Activated CD8-positive, alpha-beta memory T cell treated with anti-CD3 and anti-CD28 coated beads, Interleukin-2, amount 50 U/mL, for 48 hours (primary cell): ENCODE measurements at regions not wholly inside any gene's neighbourhood (a gene's known extent, or its start where the extent isn't known, plus 50 kb on each side); places are given as distances from the start of the nearest gene placed in this dataset.
"Not testable (repeated sequence)": the region's sequence is repeated elsewhere in the genome, so short reads cannot be mapped to it uniquely, and the experiment has no call there.

Source experiments
- DNase-seq: peaks from one replicate; pipeline ENCODE4 v3.0.0-alpha.2; 2020

DNA sequence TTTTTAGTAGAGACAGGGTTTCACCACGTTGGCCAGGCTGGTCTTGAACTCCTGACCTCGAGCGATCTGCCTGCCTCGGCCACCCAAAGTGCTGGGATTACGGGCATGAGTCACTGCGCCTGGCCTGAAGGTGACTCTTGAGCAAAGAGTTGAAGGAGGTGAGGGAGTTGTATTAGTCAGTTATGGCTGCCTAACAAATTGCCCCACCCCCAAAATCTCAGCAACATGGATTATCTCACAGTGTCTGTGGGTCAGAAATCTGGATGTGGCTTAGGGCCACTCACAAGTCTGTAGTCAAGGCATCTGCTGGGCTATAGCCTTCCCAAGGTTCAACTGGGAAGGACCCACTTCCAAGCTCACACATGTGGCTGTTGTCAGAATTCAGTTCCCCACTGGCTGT is 52.8 kb upstream of the ADGRE5 start:
- no peak for DNase-seq

DNA sequence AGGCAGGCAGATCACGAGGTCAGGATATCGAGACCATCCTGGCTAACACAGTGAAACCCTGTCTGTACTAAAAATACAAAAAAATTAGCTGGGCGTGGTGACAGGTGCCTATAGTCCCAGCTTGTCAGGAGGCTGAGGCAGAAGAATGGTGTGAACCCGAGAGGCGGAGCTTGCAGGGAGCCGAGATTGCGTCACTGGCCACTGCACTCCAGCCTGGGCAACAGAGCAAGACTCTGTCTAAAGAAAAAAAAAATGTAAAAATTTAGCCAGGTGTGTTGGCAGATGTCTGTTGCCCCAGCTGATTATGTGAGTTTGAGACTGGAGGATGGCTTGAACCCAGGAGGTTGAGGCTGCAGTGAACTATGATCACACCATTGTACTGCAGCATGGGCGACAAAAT is 54.2 kb upstream of the ADGRE5 start:
- not testable (repeated sequence) for DNase-seq

DNA sequence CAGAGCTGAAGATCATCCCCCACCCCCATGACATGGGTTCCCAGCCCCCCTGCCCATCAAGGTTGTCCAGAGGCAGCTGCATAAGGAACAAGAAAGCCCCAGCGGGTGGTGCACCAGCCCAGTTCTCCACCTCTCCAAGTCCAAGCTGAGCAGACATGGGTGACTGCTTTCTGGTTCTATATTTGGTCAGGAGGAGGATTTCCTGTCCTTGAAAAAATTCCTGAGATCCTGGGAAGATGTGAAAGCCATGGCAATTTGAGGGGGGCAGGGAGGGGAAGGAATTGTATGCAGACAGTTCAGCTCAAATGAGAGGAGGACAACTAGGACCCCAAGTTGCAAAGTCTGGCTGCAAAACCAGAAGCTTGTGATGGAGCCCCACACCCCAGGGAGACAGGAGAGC is 55.4 kb upstream of the ADGRE5 start:
- no peak for DNase-seq

DNA sequence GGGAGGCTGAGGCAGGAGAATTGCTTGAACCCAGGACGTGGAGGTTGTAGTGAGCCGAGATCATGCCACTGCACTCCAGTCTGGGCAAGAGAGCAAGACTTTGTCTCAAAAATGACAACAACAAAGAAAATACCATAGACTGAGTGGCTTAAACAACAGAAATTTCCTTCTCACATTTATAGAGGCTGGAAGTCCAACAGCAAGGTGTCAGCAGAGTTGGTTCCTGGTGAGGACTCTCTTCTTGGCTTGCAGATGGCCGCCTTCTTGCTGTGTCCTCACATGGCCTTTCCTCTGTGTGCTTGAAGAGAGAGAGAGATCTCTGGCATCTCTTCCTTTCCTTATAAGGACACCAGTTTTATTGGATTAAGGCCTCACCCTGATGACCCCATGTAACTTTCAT is 56.1 kb upstream of the ADGRE5 start:
- DNase-seq: no peak

DNA sequence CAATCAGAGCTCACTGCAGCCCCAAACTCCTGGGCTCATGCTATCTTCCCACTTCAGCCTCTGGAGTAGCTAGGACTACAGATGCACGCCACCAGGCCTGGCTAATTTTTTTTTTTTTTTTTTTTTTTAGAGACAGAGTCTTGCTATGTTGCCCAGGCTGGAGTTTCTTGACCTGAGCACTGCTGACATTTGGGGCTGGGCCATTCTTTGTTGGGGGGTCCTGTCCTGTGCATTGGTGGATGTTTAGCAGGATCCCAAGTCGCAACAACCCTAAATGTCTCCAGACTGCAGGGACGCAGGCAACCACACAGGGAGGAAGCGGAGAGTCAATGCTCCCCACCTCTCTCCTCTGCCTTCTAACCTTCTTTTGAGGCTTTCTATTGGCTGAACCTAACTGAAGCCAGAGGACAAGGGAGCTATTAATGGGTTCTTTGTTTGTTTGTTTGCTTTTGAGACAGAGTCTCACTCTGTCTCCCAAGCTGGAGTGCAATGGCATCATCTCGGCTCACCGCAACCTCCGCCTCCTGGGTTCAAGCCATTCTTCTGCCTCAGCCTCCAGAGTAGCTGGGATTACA is 58.3 kb upstream of the ADGRE5 start:
- DNase-seq: no peak

DNA sequence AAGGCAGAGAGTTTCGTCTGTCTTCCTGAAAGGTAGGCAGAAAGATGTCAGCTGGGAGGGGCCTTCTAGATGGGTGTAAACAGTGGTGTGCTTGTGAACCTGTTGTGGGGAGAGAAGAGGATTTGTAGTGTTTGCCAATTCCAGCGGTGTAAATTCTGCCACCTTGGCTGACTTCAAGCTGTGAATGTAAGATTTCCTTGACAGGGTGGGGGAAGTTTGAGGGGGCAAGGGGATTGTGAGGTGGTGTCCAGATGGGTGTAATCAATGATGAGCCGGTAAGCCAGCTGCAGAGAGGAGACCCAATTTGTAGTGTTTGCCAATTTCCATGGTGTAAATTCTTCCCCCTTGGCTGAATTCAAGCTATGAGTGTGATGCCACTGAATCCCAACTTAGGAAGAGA is 61.0 kb upstream of the ADGRE5 start:
- no peak for DNase-seq

DNA sequence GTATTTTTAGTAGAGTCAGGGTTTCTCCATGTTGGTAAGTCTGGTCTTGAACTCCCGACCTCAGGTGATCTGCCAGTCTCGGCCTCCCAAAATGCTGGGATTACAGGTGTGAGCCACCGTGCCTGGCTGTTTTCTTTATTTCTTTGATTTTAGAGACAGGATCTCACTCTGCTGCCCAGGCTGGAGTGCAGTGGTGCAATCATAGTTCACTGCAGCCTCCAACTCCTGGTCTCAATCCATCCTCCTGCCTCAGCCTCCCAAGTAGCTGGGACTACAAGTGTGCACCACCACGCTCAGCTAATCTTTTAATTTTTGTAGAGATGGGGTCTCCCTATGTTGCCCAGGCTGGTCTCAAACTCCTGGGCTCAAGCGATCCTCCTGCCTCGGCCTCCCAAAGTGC is 61.5 kb upstream of the ADGRE5 start:
- DNase-seq: not testable (repeated sequence)

DNA sequence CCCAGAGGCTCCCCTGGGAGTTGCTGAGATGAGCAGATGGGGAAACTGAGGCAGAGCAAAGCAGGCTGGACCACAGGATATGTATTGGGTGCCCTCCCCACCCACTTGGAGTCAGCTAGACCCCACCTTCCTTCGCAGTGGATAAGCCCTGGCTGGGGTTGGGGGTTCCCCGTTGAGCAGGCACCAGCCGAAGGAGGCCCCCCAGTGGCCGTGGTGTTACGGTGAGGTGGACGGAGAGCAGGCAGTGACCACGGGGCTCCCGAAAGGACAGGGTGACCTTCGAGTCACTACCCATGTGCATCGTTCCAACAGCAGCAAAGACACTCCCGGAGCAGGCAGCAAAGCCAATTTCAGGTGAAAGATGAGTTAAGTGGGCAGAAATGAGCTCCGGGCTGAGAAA is 62.4 kb upstream of the ADGRE5 start:
- no peak for DNase-seq

DNA sequence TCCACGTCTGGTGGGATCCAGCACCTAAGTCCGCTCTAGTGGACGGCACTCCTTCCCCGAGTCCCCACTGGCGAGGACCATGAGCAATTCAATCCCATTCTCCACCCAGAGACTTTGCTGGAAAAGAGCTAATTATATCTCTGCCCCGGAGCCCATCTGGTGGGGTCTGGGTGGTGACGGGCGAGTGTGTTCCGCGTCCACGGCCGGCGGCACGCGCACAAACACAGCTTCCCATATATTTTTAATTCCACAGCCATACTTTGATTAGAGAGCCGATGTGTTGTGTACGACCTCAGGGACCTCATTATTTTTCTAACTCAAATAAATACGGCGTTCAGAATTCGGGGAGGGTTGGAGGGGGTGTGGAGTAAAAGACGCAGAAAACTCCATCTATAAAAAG is 64.1 kb upstream of the ADGRE5 start:
- DNase-seq: no peak

DNA sequence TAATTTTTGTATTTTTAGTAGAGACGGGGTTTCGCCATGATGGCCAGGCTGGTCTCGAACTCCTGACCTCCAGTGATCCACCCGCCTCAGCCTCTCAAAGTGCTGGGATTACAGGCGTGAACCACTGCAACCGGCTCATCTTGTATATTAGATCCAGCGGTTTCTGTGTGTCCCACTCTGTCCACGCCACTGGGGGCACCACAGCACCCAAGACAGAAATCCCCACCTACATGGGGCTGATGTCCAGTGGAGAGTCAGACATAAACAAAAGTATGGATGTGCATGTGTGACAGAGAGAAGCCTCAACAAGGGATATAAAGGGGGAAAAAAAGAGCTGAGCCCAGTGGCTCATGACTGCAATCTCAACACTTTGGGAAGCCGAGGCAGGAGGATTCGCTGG is 65.8 kb upstream of the ADGRE5 start:
- DNase-seq: no peak

DNA sequence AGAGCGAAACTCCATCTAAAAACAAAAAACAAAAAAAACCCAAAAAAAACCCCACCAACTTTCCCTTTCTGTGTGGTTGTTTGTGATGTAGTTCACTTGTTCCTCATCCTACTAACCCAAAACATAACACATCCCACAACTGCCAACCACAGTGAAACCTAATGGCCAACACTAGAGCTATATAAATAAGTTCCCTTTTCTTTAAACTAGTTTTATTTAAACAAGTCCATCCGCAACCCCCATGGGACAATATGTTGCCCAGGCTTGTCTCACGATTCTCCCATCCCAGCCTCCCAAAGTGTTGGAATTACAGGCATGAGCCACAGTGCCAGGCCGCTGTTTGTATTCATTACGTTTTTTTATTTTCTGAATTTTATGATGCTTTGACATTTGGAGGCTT is 71.2 kb upstream of the ADGRE5 start:
- no peak for DNase-seq

DNA sequence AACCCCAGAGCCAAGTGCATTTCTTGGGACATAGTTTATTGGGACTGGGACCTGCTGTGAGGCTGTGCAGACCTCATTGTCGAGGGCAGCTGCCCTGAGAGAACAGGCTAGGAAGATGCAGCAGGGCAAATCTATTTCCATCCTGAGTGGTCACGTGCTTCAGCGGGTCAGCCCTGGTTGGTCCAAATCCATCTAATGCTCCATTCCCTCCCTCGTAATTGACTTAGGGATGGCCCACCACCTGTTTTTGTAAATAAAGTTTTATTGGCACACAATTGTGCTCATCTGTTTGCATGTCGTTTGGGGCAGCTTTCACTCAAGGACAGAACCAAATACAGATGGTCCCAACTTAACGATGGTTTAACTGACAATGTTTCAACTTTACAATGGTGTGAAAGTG is 75.5 kb upstream of the ADGRE5 start:
- DNase-seq: no peak

DNA sequence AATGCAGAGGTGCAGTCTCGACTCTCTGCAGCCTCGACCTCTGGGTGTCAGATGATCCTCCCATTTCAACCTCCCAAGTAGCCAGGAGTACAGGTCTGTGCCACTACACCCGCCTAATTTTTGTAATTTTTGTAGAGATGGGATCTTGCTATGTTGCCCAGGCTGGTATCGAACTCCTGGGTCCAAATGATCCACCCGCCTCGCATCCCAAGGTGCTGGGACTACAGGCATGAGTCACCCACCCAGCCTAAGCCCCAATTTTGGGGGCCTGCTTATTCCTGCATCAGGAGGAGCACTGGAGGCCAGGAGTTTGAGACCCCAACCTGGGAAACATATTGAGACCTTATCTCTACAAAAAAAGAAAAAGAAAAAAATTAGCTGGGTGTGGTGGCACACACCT is 80.1 kb upstream of the ADGRE5 start:
- DNase-seq: no peak

DNA sequence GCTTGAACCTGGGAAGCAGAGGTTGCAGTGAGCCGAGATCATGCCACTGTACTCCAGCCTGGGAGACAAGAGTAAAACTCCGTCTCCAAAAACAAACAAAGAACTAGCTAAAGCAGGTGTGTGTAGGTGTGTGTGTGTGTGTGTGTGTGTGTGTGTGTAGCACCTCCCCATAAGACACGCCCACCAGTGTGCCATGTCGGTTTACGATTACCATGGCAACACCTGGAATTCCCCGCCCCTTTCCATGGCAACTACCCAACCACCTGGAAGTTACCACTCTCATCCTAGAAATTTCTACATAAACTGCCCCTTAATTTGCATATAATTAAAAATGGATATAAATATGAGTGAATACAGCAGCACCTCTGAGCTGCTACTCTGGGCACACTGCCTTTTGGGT is 80.9 kb upstream of the ADGRE5 start:
- DNase-seq: no peak

DNA sequence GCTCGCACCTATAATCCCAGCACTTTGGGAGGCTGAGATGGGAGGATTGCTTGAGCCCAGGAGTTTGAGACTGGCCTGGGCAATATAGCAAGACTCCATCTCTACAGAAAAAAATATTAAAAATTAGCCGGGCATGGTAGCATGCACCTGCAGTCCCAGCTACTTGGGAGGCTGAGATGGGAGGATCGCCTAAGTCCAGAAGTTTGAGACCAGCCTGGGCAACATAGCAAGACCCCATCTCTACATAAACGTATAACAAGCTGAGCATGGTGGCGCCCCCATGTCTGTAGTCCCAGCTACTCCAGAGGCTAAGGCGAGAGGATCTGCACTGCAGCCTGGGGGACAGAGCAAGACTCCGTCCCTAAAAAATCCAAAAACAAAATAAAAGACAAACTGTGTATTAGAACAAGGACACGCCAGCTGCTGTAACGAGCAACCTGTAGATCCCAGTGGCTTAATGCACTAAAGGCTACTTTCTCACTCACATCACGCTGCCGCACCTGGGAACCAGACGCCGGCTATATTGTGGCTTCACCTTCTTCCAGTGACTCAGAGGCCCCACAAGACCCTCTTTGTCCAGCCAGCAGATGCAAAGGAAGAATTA is 81.9 kb upstream of the ADGRE5 start:
- DNase-seq: not testable (repeated sequence)

DNA sequence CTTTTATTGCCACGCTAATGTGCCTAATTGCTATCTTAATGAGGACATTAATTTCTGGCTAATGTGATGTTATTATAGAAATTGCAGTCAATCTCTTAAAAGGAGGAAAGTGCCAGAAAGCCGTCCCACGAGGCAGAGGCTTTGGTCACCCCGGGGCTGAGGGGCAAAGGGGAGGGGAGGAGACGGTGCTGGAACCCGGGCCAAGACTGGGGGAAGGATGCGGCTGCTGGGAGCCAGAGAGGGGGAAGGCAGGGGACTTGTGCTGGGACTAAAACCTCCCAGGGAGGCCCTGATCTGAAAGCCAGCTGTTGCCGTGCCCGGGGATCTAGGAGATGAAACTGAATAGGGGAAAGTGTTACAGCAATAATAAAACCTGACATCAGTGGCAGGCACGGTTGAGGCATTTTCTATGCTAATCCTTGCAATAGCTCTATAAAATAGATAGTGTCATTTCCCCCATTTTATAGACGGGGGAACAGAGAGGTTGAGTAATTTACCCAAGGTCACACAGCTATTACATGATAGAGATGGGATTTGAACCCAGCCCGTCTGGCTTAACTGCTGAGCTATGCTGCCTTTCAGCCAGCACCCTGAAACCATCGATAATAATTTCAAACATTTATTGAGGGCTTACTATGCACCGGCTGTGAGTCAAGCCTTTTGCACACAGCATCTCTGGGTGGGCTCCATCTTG is 83.2 kb upstream of the ADGRE5 start:
- DNase-seq: not testable (repeated sequence)

DNA sequence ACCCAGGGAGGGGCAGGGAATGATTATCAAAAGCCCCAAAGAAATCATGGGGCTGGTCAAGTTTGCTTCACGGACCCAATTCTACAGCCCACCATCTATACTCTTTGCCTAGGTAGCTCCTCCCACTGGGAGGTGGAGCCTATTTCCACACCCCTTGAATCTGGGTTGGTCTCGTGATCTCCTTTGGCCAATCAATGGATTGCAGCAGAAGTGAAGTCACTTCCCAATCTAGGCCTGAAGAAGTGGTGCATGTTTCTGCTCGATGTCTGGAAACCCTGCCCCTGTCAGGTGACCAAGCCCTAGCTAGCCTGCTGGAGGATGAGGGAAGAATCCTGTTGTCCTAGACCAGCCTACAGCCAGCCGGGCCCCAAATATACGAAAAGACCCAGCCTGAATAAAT is 86.3 kb upstream of the ADGRE5 start:
- DNase-seq: peak; percentile 58

DNA sequence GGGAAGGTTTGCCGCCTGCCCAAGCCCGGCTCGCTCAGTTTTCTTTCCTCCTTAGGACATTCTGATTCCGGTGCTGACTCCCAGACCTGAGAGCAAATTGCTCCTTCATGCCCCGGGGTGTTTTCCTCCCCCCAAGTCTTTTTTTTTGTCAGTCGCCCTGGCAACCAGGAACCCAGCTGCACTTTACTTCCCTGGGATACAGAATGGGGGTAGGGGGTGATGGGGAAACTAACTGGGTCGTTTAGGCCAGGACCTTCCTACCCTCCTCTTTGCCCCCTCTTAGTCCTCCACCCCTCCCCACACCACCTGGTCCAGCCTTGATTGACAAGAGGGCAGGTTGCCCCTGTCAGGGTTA is 87.5 kb upstream of the ADGRE5 start:
- not testable (repeated sequence) for DNase-seq

DNA sequence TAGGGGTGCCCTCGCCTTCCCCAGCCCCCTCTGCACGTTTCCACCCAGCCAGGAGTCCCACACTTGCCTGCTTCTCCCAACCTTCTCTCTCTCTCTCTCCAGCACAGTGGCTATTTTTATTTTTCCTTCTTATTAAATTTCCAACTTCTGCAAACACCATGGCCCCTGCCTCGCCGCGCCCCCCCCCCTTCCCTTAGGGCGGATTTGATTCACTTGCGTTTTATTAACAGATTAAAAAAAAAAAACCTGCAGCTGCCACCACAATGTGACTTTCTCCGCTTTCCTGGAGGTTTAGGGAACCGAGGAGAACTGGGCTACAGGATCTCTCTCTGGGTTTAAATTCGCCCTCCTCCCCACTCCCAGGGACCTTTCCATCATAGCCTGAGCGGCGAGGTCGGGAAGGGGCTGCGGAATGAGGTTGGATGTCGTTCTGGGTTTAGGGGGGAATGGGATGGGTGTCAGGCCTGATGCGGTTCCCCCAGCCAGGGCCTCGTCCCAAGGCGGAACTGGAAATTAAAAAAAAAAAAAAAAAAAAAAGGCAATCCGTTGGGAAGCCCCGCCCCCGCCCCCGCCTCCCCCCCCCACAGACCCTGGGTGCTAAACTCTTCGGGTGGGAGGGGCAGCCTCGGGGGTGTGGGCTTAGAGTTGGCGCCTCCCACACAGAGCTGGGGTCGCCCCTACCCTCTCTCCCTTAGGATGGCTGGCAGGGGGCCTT is 87.3 kb upstream of the ADGRL1 start:
- DNase-seq: not testable (repeated sequence)

DNA sequence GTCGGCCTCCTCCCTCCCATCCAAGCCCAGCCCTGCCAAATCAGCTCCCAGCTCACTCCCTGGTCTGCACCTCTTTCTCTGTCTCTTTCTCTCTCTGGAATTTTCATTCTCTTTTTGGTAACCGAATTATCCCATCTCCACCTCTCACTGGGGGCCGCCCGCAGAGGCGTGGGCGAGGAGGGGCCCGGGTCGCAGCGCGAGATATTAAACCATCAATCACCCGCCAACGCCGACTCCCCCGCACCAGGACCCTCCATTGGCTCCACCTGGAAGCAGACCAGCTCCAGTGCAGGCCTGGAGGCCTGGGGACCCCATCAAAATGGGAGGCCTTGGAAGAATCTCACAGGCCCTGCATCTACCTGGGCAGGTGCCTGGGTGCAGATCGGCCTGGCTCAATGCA is 83.8 kb upstream of the ADGRL1 start:
- not testable (repeated sequence) for DNase-seq

DNA sequence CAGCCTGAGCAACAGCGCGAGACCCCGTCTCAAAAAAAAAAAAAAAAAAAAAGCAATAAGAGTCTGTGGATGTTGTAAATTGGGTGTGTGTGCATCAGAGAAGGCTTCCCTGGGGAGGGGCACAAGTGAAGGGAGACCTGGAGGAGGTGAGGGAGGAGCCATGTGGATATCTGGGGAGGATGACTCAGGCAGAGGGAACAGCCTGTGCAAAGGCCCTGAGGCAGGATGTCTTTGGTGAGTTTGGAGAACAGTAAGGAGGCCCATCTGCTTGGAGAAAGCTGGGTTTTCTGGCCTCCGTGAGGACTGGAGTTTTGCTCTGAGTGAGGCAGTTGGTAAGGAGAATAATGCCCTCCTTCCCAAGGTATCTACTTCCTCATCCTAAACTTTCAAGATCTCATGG is 81.9 kb upstream of the ADGRL1 start:
- not testable (repeated sequence) for DNase-seq

DNA sequence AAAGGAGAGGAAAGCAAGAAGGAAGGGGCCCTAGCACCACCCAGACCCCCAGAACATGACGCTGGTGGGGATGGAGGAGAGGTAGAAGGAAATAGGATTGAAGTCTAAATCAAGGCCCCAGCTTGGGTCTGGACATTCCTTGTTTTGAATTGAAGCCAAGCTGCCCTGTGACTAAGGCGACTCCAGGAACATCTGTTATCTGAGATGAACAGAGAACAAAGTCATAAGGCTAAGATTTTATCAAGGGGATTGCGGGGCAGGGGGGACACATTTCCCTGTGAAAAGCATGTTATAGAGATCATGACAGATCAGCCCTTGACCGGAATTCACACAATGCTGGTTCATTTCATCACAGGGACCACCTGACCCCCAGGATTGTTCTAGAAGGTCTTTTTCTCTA is 80.6 kb upstream of the ADGRL1 start:
- DNase-seq: not testable (repeated sequence)

DNA sequence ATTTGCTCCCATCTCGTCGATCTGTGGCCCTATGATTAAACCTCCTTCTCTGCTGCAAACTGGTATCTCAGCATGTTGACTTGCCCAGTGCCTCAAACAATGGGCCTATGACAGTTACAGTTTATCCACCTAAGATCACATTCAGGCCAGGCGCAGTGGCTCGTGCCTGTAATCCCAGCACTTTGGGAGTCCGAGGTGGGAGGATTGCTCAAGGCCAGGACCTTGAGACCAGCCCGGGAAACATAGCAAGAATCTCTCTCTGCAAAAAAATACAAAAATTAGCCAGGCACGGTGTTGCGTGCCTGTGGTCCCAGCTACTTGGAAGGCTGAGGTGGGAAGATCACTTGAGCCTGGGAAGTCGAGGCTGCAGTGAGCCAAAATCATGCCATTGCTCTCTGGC is 79.8 kb upstream of the ADGRL1 start:
- DNase-seq: not testable (repeated sequence)
